ENCODE measurements at regions not wholly inside any gene's neighbourhood (a gene's known extent, or its start where the extent isn't known, plus 50 kb on each side); places are given as distances from the start of the nearest gene placed in this dataset.

DNA sequence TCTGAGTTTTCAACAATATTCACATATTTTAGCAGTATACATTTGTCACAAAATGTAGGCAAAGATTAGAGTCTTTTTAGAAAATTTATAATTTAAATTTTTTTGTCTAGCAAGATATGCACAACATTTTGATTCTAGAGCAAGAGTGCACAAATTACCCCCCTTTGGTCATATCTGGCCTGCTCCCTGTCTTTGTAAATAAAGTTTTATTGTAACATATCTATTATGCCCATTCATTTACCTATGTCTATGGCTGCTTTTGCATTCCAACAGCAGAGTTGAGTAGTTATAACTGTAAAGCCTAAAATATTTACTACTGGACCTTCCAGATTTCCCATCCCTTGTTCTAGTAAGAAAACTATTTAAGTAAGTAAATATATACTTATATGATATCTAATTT, 430.7 kb downstream of the EDEM1 start:
- no peak for DNase-seq (ENCODE audit: low spot score)

DNA sequence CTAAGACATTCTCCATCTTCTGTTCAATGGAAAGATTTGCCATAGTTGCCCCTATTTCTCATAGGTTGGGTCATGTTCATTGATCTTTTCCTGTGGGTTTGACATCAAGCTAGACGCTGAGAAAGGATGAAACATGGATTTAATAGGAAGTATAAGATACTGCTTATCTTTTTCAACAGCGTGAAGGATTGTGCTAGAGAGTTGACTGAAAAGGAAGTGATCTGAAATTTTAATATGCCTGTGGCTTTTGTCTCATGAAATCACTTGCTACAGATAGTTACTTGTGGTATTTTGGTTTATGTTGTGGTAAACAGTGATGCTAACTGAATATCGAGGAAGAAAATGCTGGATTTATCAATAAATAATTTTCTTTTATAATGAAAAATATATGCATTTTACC, 442.9 kb downstream of the EDEM1 start:
- no peak for DNase-seq (ENCODE audit: low spot score)

DNA sequence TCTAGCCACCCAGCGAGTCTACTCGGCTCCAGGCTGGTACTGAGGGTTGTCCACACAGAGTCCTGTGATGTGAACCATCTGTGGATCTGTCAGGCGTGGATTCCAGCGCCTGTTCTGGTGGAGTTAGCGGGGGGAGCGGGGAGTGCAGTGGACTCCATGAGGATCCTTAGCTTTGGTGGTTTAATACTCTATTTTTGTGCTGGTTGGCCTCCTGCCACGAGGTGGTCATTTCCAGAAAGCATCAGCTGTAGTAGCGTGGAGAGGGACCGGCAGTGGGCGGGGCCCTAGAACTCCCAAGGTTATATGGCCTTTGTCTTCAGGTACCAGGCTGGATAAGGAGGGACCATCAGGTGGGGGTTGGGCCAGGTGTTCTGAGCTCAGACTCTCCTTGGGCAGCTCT, 446.5 kb downstream of the EDEM1 start:
- no peak for DNase-seq (ENCODE audit: low spot score)

DNA sequence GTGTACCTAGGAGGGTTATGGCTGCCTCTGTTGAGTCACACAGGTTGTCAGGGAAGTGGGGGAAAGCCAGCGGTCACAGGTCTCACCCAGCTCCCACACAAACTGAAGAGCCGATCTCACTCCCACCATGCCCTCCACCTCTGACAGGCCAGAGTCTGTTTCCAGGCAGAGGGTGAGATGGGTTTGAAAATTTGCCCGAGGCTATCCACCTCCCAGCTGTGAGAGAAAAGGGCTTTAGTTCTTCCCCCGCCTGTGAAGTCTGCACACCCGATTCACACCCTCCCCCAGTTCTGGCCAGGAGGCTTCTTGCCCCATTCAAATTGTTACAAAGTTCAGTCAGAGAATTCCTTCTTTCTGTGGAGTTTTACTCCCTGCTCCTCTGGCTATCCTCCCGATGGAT, 446.9 kb downstream of the EDEM1 start:
- no peak for DNase-seq (ENCODE audit: low spot score)

DNA sequence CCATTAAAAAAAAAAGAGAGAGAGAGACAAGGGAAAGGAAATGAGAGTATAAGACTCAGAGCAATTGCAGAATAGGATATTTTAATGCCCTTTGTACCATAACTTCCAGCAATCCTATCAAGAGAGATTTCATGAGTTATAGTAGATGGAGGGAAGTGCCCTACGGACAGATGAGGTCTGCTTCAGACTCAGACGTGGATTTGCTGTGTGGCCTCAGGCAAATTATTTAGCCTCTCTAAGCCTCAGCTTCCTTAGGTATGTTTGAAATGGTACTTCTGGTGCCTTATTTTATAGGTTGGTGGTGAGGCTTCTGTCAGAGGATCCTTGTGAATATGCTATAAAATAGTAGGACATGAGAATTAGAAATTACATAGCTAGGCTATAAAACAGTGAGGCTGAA, 448.2 kb downstream of the EDEM1 start:
- no peak for DNase-seq (ENCODE audit: low spot score)

DNA sequence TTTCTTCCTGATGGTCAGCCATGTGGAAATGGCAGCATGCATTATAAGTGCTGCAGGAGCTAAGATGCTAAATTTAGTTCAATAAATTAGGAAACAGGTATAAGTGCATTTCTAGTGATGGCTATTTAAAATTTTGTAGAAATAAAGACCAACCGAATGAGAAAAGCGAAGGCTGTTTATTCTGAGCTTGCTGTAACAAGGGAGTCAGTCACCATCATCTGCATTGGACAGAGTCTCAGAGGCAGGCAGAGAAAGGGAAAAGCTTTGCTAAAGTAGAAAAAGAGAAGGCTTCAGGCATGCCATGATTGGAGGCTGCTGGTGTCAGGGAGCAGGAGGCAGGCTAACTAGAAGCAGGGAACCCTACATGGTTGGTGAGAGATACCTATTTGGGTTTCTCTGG, 451.0 kb downstream of the EDEM1 start:
- DNase-seq (ENCODE audit: low spot score), result no peak

DNA sequence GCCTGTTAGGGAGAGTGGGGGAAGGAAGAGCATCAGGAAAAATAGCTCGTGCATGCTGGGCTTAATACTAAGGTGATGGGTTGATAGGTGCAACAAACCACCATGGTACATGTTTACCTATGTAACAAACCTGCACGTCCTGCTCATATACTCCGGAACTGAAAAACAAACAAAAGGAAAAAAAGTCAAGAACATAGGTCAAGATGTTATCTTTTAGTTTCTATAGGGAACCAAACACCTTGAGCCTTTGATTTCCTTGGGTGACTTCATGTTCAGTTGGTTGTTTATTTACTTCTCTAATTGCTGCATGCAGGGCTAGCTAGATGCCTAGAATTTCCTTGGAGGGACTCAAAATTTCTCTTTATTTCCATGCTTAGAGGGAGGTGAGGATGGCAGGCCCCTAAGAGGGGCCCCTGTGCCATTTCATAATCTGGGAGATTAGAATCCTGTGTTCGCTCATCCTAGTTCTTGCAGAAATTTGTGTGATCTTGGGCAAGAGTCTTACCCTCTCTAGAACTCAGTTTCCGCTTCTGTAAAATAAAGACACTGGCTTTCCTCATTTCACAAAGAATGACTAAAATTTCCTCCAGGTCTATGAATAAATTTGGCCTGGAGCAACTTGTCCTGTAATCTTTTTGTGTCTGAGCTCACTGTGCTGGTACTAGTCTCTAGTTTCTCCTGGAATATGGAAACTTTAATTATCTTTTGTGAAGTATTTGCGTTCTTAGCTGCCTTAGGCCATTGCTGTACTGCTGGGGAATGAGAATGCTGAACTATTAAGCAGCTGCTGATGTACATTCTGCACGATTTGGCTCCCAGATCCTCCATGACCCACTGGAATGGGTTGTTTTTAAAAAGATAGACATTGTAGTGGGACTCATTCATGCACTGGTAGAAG, 457.5 kb downstream of the EDEM1 start:
- no peak for DNase-seq (ENCODE audit: low spot score)

DNA sequence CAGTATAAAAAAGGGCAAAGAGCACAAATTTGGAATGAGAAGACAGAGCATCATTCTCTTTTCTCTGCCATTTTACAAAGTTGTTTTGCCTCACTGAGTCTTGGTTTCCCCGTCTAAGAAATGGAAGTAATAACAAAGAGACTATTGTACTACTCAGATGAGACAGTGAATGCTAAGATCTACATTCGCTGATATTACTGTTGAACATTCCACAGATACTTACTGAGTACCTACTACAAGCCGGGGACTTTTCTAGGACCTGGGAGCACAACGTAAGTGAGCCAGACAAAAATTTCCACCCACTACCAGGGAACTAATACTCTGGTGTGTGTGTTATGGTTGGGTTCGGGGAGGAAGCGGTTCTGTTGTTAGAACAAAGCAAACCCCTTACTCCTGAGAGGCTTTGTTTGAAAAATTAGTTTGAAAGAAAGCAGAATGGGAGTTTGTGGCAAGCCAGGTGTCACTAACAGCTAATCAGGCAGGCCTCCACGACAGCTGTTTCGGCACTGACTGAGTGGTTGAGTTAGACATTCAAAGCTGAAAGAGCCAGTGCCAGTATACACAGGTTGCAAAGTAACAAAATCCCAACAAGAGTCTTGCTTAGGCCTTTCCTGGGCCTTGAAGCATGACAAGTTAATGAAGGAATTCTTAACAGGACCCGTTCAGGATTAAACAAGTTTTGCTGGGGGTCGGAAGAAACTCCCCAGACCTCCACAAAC, 458.3 kb downstream of the EDEM1 start:
- no peak for DNase-seq (ENCODE audit: low spot score)

DNA sequence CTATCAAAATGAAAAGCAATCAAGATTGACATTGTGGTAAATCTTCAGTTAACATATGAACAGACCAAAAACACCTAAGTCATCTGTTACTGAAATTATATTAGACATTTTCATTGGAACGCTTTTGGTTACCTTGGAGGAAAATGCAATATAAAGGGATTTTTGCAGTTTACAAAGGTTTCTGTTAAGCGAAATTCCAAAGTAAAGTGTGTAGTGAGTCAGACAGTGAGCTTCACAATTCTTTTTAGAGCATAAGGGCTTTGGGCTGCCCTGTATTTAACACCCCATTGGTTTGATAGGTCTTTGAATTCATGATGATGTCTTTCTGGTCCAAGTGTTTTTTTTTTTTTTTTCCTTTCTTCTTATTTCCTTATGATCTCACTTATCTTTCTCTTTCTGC, 462.8 kb downstream of the EDEM1 start:
- DNase-seq (ENCODE audit: low spot score), result no peak

DNA sequence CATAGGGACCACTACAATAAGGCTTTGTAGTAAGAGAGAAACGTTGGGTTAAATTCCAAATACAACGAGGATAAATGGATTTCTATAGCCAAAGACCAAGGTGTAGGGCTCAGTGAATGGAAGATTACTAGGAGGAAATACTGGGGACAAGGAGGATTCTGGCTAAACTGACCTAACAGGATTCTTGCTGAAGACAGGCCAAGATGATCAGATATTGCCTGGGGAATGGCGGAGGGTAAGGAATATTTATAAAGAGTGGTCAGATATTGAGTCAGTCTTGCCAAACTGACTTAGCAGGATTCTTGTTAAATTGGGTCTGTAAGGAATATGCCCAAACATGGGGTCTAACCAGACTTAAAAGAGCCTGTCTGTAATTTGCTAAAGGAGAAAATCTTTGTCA, 463.8 kb downstream of the EDEM1 start:
- no peak for DNase-seq (ENCODE audit: low spot score)

DNA sequence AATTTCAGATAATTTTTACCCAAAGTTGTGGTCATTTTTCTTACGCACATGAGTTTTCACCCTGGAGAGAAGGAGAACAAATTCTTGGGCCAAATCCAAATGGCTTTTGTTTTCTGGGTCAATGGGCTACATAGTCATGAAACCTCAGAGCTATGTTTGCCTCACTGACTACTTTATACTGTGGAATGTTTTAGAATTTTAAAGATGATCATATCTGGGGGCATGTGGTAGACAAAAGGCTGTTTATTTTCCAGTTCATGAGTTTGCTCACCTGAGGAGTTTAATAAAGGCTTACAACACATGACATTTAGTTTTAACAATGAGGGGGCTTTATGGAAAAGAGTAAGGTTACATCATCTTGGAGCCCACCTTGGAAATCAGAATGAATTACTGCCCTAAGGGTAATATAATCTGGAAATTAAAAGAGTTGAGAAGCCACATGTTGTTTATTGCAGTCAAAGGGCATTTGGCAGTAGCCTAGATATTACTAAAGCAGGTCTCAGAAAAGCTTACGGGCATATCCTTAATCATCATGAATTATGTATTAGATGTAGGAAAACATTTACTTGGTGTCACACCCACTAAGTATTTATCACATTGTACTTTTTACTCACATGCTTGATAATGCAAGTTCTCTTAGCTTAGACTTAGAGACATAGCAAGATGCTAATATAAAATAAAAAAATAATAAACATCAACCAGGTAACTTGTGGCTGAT, 466.1 kb downstream of the EDEM1 start:
- DNase-seq (ENCODE audit: low spot score), result no peak

DNA sequence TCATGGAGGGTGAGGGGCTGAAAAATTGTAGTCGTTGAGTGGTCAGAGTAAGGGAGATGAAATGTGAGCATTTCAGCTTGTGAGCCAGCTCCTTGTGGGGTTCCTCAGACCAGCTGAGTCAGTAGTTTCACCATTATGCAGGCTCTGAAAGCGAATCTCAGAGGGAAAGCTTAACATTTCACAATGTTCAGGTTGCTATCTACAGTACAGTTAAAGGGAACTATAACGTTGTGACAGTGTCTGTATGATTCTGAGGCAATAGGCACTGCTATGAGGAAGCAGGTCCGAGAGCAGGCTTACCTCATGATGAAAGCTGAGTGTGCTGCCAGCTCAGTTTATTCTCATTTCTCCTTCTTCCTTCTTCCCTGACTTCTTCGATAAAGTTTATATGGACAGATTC, 469.6 kb downstream of the EDEM1 start:
- DNase-seq (ENCODE audit: low spot score), result no peak

DNA sequence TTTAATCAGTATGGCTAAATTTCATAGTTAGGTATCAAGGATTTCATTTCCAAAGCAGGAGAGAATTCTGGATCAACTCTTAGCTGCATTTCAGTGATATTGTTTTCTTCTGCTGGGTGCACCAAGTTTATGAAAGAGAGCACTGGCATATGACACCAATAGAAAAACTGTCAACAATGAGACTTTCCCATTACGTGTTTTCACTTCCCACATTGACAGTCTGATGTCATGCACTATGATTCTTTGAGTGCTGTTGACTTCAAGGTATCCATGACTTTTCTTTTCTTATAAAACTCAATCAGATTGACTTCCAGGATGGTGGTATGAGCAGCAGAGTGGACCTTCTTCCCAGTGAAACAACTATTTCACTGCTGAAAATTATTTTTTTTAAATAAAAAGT, 476.1 kb downstream of the EDEM1 start:
- no peak for DNase-seq (ENCODE audit: low spot score)

DNA sequence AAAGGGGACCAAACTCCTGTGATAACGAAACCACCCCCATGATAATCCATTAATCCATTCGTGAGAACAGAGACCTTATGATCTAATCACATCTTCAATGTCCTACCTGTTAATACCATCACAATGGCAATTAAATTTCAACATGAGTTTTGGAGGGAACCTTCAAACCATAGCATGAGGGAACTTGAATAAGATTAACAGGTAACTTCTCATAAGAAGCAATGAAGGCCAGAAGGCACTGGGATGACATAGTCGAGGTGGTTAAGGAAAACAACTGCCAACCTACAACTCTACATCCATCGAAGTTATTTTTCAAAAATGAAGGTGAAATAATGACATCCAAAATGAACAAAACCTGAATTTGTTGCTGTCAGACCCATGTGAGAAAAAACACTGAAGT, 478.9 kb downstream of the EDEM1 start:
- no peak for DNase-seq (ENCODE audit: low spot score)

DNA sequence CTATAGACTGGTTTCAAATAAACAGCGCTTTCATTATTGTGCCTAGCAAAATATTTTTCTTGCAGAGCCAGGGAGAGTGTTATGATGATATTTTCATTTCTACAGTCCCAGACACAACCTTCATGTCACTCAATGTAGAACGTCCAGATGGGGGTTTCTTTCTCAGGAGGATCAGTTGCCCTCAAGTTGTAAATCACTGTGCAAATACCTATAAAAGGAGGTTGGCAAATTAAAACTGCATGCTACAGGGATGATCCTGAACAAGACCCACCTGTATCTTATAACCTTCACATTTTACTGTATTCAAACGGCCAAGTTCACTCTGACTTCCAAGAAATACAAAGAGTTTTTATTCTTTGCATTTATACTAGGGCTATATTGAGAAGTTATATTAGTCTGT, 486.0 kb downstream of the EDEM1 start:
- no peak for DNase-seq (ENCODE audit: low spot score)

DNA sequence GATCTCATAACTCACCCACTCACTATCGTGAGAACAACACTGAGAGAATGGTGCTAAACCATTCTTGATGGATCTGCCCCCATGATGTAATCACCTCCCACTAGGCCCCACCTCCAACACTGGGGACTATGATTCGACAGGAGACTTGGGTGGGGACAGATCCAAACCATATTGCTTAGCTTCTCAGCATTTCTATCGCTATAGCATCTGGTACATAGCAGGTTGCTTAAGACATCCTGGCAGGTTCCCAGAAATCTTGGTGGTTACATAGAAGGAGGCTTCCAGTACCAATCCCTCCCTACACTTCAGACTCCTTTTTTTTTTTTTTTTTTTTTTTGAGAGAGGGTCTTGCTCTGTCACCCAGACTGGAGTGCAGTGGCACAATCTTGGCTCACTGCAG, 487.8 kb downstream of the EDEM1 start:
- no peak for DNase-seq (ENCODE audit: low spot score)

DNA sequence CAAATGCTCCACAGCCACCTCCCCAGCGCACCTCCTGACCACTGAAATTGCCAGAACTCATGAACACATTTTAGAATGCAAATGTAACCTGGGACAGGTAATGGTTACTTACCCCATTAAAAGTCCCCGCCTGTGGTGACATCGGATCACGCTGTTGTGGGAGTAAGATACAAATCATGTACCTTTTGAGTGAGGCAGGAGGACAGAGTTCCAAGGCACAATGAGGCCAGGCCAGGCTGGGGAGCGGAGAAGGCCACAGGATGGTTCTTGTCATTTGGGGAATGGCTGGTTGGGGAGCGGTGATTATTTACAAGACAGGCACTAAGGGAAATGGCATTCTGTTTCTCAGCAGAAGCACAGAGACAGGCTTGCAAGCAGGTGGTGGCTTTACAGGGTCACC, 490.0 kb downstream of the EDEM1 start:
- no peak for DNase-seq (ENCODE audit: low spot score)

DNA sequence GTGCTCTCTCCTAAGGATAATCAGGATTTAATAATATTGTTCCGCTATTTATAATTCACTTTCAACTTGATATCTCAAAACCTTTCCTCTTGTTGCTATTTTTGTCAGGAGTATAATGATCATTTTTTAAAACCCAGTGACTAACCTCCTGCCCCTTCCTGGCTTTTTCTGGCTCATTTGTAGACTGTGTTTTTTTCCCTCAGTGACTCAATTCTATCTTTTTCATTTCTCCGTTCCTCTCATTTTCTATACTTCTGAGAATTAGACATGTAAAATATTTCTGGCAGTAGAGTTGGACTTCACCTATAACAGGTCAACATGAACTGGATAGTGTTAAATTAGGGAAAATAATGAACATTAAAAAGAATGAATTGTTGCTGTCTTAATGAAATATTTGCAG, 490.7 kb downstream of the EDEM1 start:
- DNase-seq (ENCODE audit: low spot score), result no peak

DNA sequence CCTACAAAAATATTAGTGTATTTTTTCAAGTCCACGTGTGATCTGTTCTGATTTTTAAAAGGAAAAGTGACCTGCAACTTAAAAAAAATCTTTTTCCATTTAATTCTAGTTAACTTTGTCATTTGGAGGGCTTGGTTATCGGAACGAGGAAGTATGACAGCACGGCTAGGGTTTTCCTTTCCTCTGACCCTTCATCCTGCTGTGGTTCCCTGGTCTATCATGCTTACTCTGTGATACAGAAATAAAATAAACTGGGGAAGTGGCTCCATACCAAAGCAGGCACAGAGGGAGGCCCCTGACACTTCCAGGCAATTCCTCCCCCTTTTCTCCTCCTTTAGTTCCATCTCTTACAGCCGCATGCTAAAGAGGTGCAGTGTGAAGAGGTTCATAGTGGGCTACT, 491.3 kb downstream of the EDEM1 start:
- DNase-seq (ENCODE audit: low spot score), result no peak

DNA sequence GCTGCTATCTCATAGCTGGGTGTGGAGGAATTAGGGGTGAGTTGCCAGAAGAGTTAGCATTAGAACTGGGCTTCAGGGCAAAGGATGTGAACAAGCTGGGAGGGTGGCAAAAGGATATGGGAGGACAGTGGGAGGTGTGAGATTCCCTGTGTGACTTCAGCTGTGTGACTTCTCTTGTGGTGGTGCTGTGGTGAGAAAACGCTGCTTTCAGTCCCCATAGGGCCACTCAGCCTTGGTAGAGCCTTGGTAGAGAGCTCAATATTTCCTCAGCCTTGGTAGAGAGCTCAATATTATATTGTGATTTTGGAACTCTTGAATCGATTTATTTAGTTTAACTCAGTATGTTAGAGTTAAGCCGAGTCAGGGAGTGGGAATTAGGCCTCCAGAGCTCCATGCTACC, 499.7 kb downstream of the EDEM1 start:
- no peak for DNase-seq (ENCODE audit: low spot score)

DNA sequence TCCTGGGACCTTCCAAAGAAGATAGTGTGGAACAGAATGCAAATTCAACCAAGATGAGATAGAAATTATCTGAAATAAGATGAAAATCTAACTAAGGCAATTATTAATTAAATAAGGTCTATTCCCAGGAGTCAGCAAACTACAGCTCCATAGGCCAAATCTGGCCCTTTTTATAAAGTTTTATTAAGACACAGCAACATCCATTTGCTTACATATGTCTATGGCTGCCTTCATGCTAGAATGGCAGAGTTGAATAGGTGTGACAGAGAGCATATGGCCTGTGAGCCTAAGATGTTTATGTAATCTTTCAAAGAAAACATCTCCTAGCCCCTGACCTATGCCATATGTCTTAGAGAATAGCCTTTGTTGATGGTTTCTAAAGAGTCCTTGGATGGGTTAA, 503.0 kb downstream of the EDEM1 start:
- no peak for DNase-seq (ENCODE audit: low spot score)

DNA sequence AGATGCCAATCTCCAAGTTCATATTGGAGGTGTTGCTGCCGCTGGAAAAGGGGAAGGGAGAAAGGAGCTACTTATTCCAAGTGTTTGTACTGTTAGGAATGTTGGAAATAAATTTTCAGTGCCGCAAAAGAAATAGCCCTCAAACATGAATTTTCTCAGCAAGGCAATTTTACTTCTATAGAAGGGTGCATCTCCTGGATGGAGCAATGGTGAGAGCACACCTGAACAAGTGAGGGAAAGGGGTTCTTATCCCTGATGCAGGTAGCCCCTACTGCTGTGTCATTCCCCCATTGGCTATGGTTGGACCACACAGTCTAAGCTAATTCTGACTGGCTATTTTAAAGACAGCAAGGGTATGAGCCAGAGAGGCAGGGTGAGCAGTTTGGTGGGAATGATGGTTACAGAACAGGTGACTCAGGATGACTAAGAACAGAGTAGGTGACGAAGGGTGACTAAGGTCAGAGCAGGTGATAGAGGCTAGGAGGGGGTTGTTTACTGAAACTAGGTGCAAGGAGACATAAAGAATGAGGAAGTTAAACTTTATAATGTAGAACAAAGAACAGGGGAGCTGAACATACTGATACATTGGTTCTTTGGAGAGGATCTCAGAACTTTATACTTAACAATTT, 503.5 kb downstream of the EDEM1 start:
- DNase-seq (ENCODE audit: low spot score), result no peak

DNA sequence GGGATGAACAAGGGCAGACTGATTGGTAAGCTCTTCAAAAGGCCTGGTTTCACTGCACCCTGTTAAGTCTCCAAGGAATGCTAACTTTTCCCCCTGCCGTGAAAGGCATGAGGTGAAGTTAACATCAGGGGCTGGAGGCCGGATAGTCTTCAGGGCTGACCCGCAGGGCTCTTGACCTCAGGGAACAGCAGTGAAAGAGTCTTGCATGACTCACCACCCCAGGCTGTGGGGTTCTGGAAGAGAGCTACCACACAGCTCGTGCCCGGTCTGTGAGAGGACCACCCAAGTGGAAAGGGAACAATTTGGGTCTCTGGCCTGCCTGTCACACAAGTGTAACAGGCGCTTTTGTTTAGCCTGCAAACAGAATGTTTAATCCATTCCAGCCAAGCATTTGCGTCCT, 504.9 kb downstream of the EDEM1 start:
- DNase-seq (ENCODE audit: low spot score), result no peak
